H4 (cell line): ENCODE measurements at regions not wholly inside any gene's neighbourhood (a gene's known extent, or its start where the extent isn't known, plus 50 kb on each side); places are given as distances from the start of the nearest gene placed in this dataset.

Experiments used
- DNase-seq: peaks from one replicate; pipeline ENCODE4 v3.0.0-alpha.2; 2015; ENCODE audit warnings: low spot score

DNA sequence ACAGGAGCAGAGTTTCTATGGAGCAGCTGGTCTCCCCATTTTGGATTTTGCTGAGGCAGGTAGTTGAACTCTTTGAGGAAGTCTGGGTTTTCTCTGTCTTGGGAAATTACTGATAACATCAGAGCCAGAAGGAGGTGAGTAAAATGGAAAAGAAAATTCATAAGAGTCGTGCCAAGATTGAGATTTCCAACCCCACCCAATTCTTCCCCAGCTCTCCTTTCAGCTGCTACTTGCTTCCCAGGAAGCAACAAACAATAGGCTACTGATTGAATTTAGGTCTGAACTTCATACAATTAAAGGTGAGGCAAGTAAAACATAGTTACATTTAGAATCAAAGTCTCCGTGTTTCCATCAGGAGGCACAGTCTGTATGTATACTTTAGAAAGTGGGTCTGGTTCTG is 54.6 kb upstream of the EOLA2 start:
- no peak for DNase-seq

DNA sequence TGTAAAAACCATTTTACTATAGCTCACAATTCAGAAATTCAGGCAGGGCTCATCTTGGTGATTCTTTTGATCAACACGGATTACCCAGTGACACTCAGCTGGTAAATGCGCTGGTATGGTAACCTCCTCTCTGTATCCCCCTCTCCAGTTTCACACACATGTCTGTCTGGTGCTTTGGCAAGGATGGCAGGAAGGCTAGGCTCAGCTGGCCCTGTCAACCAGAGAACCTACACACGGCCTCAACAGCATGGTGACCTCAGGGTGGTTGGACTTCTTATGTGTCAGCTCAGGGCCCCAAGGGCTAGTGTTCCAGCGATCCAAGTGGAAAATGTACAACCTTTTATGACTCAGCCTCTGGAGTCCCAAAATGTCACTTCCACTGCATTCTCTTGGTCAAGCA is 55.7 kb upstream of the EOLA2 start:
- no peak for DNase-seq

DNA sequence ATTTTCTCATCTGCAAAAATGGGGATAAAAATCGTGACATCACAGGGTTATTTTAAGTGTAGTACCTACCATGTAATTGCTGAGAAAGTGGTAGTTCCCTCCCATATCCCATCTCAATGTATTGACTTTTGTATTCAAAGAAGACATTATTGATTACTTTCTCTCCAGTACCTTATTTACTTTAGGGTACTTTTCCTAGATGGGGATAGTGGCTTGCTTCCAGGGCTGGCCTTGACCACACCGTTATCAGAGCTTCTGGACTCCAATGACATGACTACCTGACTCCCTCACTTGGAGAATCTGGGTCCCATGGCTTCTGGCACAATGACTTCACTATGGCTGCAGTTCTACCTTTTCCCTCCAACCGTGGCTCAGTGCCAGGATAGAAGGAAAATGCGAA is 58.2 kb upstream of the EOLA2 start:
- DNase-seq, result no peak

DNA sequence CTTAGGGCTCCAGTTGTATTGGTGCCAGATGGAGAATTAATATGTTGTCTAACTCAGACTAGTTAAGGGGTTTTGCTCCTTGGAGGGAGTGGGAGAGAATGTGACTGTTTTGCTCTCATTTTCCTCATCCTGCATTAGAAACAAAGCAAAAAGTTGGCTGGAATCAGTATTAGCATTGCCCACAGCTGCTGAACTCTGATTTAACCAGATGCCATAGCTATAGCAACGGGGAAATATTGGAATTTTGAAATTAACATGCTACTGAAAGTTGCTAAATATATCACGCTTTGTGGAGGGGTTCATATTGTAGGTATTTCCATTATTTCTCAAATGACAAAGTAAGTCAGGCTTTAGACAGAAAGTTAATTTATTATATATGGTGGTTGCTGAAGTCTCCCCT is 66.7 kb upstream of the EOLA2 start:
- no peak for DNase-seq

DNA sequence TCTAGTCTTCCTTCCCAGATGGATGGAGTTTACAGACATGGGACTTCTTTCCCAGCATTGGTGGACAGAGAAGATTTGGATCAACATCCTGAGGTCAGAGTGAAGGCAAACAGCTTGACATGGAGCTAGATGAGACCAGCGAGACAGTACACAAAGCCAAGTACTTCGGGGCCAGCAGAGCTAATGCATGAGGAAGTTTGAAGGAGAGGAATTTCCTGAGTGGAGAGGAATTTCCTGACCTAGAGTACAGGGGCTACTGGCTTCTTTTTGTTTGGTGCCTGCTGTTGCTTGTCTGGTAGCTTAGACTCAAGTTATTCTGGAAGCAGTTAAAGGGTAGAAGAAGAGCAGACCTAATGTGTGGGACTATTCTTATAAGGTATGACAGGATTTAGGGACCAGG is 69.1 kb upstream of the EOLA2 start:
- no peak for DNase-seq

DNA sequence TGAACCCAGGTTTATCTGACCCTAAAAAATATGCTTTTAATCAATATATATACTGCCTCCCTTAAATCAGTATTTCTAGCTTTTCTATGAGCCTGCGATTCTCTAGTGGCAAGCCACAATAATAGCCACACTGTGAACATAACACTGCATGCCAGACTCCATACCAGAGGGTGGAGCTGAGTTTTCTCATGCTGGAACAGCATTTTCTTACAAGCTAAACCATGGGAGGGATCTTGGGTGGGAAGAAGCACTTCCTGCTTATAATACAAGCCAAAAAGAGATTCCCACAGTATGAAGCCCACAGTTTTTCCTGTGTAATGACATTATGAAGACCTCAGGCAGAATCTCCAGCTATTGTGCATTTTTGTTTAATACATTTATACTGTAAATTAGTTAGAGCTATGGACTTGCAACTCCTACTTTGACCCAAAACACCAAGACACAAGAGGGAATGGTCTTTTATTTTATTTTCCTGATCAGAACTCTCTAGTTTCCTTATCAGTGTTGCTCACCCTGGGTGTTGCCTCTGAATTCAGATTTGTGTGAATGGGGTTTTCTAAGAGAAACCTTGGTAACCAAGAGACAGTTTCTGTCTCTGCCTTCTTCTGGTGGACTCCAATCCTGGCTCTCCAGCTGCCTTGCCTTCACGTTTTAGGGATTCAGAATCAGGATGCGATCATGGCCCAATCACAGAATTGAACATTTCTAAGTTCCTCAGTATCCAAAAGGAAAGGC is 74.5 kb upstream of the EOLA2 start:
- DNase-seq, result no peak

DNA sequence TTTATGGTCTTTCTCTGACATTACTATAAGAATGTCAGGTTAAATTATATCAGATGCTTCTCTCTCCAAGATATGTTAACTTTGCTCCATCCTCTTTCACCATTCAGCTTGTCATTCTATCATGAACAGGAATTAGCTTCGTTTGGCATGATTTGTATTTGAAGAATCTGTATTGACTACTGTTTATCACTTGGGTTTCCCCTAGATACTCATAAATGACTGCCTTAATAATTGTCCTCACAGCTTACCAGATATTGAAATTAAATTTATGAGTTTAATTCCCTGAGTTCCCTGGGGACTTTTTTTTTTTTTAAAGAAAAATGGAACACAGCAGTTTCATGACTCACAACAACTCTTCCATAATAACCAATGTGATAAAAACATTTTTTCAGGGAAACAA is 76.2 kb upstream of the EOLA2 start:
- no peak for DNase-seq

DNA sequence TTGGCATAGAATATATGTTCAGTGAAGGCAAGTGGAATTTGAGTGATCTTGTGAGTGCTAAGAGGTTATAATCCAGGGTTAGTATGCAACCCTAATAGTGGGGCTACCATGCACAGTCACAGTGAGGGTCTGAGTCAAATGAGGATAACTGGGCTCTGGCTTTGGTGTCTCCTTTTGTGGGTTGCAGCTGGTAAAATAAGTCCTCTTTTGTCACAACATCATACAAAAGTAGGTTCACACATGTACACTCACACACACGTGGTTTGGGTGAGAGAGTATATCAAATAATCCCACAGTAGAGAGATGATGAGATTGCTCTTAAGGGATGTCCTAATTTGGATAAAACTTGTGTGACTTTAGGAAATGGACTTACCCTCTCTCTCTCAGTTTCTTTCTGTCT is 79.6 kb upstream of the EOLA2 start:
- no peak for DNase-seq

DNA sequence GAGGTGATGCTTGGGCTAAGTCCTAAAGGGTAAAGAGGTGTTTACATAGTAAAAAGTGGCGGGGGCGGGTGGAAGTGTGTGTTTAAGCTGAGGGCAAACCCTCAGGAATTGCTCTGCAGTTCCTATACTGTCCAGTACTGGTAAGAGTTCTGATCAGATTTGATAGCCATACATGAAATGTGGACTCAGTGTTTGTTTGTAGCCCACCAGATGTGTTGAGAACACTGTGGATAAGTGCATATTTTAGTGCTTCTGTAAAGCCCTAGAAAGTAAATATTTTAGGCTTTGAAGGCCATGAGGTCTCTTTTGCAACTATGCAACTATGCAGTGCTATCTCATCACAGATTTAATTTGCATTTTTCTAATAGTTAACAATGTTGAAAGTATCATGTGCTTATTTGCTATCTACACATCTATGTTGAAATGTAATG is 80.7 kb upstream of the EOLA2 start:
- no peak for DNase-seq

DNA sequence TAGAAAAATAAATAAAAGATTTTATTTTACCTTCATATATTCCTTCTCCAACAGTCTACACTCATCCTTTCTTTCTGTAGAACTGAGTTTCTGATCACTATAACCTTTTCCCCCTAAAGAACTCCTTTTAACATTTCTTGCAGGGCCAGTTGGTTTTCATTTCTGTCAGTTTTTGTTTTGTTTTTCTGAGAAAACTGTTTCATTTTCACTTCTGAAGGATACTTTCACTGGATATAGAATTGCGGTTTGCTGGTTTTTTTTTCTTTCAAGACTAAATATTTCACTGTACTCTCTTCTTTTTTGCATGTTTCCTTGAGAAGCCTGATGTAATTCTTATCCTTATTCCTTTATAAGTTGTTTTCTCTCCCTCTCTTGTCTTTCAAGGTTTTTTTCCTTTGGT is 90.4 kb upstream of the EOLA2 start:
- no peak for DNase-seq

DNA sequence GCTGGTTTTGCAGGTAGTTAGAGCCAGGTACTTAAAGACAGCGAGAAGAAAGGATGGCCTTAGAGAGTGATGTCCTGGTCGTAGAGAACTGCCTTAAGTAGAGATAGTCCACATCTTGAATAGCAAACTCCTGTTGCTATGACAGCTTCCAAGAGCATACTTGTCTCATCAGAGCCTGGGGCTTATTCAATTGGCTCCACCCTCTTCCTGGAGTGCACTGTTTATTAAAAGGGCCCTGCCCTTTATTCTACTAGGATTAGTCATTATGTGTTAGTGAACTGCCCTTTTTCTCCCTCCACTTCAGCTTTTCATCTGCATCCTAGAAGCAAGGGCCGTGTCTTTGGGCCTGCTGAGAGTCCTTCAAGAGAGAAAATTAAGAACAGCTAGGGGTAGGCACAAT is 94.5 kb upstream of the EOLA2 start:
- peak; percentile 35 for DNase-seq

DNA sequence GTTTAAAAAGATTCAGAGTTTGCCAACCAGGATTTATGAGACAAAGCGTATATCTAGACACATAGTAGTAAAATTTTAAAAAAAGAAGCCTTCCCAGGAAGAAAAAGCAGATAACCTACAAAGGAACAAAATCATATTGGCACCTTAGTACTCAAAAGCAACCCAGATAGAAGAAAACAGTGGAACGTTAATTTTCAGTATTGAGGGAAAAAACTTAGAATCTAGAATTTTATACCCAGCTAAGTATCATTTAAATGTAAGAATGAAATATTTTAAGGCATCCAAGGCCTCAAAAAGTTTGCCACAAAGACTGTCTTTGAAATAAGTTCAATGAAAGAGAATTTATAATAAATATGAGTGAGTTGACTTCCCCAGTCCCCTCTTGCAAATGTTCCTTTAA is 96.5 kb upstream of the EOLA2 start:
- no peak for DNase-seq

DNA sequence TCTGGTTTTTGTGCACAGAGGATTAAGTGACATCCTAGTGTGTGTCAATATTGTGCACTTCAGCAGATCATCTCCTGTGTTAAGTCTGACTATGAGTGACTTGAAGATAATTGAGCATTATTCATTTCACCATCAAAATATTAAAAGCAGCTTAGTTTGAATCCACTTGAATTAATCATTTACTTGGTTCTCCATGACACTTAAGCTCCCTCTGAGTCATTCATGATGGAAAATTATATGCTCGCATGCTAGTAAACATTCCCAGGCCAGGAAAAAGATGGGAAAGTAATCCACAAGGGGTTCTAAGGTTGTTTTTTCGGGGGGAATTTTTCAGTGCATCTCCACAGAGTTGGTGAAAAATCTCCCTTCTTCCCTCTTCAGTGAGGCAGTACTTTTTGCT is 97.2 kb upstream of the EOLA2 start:
- no peak for DNase-seq

DNA sequence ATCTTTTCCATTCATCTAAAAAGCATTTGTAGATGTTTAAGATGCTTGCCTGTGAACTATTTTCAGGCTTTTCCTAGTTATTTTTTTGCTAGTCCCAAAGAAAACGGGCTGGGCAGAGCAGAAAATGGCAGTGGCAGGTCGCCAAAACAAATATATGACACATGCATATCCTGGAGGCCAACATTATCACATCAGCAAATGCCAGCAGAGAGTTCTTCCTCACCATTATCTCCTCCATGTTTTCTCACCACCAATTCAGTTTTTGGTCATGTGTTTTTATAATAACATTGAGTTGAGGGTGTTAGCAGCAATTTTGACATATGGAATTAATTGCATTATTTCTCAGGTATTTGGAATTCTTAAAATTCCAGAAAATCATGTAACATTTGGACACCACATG is 97.9 kb upstream of the EOLA2 start:
- DNase-seq, result peak; percentile 56

DNA sequence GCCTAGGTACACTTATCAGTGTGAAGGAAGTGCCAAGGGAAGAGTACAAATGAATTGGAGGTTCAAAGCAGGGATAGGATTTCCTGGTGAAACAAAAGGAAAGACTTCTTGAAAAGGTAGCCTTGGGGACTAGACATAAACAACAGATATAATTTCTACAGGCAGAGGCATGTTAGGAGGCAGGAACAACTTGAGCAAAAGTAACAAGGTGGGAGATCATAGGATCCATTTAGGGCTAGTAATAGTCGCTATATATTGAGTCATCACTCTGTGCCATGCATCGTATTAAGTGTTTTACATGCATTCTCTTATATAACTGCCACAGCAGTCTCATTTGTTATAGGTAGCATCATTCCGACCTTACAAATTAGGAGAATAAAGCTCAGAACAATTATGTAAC is 98.3 kb upstream of the EOLA2 start:
- no peak for DNase-seq

DNA sequence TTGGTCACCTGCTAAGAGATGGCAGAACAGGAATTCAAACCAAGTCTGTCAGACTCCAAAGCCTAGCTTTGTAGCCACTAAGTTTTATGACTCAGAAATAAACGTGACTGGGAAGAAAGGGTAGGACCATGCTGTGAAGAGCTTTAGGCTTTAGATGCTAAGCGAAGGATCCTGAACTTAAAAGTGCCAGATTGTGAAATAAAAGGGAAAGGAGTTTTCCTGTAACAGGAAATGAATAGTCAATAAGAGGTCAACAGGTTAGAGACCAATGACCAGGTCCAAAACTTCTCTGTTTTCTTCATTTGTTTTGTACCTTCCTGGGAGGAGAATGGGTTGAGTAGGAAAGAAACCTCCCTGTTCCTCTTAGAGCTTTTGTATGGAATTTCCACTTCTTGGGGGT is 98.8 kb upstream of the EOLA2 start:
- no peak for DNase-seq

DNA sequence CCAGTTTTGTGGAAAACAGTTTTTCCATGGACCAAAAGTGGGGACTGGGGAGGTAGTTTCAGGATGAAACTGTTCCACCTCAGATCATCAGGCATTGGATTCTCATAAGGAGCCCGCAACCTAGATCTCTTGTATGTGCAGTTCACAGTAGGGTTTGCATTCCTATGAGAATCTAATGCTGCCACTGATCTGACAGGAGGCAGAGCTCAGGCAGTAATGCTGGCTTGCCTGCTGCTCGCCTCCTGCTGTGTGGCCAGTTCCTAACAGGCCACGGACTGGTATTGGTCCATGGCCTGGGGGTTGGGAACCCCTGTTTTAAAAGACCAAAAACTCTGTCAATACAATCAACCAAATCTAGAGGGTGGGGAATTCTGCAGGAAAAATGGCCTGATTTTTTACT is 100.0 kb upstream of the EOLA2 start:
- DNase-seq, result no peak

DNA sequence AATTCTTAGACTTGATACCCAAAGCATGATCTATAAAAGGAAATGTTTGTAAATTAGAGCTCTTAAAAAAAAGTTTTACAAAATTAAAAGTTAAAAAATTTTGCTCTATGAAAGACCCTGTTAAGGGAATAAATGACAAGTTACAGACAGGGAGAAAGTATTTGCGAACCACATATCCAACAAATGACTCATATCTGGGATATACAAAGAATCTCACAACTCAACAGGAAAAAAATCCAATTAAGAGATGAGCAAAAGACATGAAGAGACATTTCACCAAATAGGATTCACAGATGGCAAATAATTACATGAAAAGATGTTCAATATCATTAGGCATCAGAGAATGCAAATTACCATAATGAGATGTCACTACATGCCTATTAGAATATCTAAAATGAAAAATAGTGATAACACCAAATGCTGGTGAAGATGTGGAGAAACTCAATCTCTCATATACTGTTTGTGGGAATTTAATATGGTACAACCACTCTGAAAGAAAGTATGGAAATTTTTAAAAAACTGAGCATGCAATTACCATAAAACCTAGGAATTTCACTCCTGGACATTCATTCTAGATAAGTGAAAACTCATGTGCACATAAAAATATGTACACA is 100.8 kb upstream of the EOLA2 start:
- no peak for DNase-seq

DNA sequence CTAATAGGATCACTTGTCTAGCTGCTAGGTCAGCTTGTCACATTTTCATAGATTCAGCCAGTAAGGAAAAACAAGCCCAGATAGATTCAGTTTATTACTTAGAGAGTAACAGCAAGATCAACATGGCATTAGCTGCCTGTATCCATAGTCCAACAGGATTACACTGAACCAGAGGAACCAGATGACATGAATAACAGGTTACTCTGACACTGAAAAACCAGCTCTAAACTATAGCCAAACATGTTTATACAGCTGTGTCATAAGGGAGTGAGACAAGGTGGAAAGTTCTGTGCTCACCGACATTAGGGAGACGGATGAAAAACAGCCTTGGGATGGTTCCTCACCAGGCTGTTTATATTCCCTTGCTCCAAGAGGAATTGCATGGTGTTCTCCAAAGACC is 102.9 kb upstream of the EOLA2 start:
- DNase-seq, result no peak

DNA sequence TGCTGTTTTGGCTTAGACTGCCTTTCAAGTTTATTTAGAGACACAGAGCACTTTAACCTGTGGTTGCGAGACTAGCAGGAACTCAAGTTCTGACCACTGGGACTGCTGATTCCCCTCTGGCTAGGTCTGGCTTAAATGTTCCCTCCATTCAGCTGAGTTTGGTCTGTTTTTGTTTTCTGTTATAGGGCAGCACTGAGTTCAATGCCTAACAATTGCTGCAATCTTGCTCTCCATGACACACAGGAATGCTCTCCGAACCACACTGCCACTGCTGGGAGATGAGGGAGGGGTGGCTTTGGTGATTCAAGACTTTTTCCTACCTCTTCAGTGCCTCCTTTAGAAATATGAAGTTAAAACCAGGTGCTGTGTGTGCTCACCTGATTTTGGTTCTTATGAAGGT is 106.3 kb upstream of the EOLA2 start:
- peak; percentile 30 for DNase-seq

DNA sequence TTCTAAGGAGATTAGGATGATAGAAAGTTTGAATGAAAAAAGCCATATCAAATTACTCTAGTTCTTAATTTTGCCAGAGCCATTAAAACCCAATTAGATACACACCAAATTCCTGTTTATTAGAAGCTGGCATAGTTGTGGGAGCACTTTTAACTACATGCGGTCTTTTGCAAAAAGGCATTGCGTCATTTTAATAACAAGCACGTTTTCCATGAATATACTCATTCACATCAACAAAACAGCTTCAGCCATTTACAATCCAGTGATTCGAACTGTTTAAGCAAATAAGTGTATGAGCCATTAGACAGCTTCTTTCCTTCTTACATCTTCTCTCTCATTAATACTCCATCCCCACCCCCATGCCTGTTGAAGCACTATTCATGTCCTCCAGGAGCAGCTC is 109.5 kb upstream of the EOLA2 start:
- DNase-seq, result no peak

DNA sequence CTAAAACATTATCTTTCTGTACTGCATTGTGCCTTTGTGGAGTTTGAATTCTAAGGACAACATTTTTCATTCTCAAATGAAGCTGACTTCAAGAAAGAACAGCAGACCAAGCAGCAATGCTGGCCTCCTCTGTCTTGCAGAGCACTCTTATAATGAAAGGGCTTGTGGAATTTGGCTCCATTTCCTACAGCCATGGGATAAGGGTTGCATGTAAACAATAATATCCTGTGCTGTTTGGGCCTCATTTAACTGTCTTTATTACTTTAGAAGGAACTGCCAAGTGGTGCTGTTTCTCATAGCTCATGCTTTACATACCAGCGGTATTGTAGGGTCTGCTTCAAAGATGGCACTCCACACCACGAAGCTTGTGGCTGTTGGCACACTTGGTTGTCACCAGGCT is 111.4 kb upstream of the EOLA2 start:
- DNase-seq, result peak; percentile 36

DNA sequence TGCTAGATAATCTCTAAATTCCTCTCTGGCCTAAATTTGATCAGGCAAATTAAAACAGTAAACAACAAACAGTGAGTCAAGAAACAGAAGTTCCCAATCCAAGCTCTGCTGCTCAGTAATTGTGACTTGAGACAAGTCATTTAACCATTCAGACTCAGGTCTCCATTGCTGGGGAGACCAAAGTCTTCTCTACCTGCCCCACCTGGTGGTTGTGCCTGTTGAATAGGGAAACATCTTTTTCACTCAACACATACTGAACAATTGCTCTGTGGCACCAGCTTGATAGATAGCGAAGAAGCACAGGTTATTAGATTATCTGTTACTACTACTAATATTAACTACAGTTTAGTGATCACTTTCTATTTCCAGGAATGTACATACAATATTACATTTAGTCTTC is 112.1 kb upstream of the EOLA2 start:
- no peak for DNase-seq

DNA sequence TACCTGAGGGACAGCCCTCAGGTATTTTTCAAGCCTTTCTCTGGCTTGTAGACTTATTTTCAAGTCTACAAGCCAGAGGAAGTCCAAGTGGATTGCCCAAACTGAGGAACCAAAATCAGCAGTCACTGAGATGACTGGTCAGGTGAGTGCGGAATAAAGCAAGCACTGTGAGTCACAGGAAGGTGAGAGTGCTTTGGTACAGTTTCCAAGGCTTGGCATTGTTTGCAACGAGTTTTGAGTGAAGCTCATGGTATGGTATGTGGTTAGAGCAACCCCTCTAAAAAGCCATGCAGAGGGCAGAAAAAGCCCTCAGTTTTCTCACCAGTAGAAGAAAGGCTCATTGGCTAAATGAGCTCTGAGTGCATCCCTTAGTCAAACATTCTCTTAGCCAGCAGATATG is 112.8 kb upstream of the EOLA2 start:
- DNase-seq, result no peak
